Esophagus muscularis mucosa (tissue), 4 donors: ENCODE measurements at regions not wholly inside any gene's neighbourhood (a gene's known extent, or its start where the extent isn't known, plus 50 kb on each side); places are given as distances from the start of the nearest gene placed in this dataset.

Experiments
- DNase-seq: peaks from one replicate; pipeline ENCODE4 v3.0.0-alpha.2; 2017; ENCODE audit errors: extremely low spot score
- H3K27ac ChIP-seq, 4 donors: fragments of 200-600 bp; sonication (generic); replicated peaks in 1 of 4; 1 replicate in 3 of 4; 2 replicates in 1 of 4; pipeline ENCODE4 v1.5.1; 2016 to 2019; ENCODE audit warnings: mild to moderate bottlenecking in 1 of 4
- H3K27me3 ChIP-seq, 4 donors: fragments of 200-600 bp; sonication (generic); one replicate each; pipeline versions ENCODE4 v1.5.1 to v1.6.0; 2016 to 2019
- H3K36me3 ChIP-seq, 4 donors: fragments of 200-600 bp; sonication (generic); one replicate each; pipeline ENCODE4 v1.5.1; 2016 to 2019
- H3K4me1 ChIP-seq, 4 donors: fragments of 200-600 bp; sonication (generic); one replicate each; pipeline ENCODE4 v1.5.1; 2016 to 2019
- H3K4me3 ChIP-seq, 4 donors: fragments of 200-600 bp; sonication (generic); 1 replicate in 2 of 4; 2 replicates in 2 of 4; pipeline ENCODE4 v1.5.1; 2016 to 2019; ENCODE audit warnings: mild to moderate bottlenecking in 4 of 4, moderate library complexity in 1 of 4
- H3K9me3 ChIP-seq, 4 donors: fragments of 200-600 bp; sonication (generic); 1 replicate in 3 of 4; 2 replicates in 1 of 4; pipeline ENCODE4 v1.5.1; 2016 to 2019
- EP300 ChIP-seq: sonication (generic); formaldehyde crosslinking; IDR thresholded peaks from one replicate; pipeline ENCODE4 v1.6.1; 2017; ENCODE audit warnings: antibody characterized with exemption
- POLR2A ChIP-seq: fragments of 450-650 bp; IDR thresholded peaks from one replicate; pipeline ENCODE4 v1.6.1; 2017; ENCODE audit warnings: antibody characterized with exemption, moderate library complexity, mild to moderate bottlenecking, low read depth
- POLR2AphosphoS5 ChIP-seq, 2 donors: sonication (generic); formaldehyde crosslinking; IDR thresholded peaks; one replicate each; pipeline ENCODE4 v1.6.1; 2017; ENCODE audit warnings: antibody characterized with exemption in 2 of 2
- WGBS: methylation state at CpG from one replicate; pipeline ENCODE4 v1.1.5; 2018; 5-methylcytosine and 5-hydroxymethylcytosine counted together
- intact Hi-C: fragments of 100-400 bp; cut with DNase I; formaldehyde crosslinking; loops from one replicate; pipeline ENCODE4 v1.15.1; 2023
- TF ChIP-seq, protein P1 (sequence below), 3 experiments: fragments of 200-600 bp in 2 of 3; fragments of 450-650 bp in 1 of 3; sonication (generic) in 2 of 3; IDR thresholded peaks; one replicate each; pipeline ENCODE4 v1.5.1; 2017 to 2019; ENCODE audit warnings: antibody characterized with exemption in 3 of 3, mild to moderate bottlenecking in 2 of 3, moderate library complexity in 1 of 3

DNA sequence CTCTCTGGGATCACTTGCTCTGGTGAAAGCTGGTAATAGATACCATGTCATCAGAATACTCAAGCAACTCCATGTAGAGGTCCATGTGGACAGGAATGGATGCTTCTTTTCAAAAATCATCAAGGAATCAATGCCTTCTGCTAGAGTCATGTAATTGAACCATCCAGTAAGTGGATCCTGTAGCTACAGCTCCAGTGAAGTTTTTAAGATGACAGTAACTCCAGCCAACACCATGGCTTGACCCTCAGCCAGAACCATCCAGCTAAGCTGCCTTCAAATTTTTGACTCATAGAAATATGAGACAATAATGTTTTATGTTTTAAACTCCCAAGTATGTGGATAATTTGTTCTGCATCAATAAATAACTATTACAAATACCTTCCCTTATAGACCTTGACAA is 923.7 kb downstream of the EPHA3 start:
- DNase-seq = no peak
- TF ChIP-seq EP300 (no peak), POLR2A (no peak), POLR2AphosphoS5 (IDR thresholded peaks at IDR 0.05) (no peak)
- TF ChIP-seq, protein P1, sequence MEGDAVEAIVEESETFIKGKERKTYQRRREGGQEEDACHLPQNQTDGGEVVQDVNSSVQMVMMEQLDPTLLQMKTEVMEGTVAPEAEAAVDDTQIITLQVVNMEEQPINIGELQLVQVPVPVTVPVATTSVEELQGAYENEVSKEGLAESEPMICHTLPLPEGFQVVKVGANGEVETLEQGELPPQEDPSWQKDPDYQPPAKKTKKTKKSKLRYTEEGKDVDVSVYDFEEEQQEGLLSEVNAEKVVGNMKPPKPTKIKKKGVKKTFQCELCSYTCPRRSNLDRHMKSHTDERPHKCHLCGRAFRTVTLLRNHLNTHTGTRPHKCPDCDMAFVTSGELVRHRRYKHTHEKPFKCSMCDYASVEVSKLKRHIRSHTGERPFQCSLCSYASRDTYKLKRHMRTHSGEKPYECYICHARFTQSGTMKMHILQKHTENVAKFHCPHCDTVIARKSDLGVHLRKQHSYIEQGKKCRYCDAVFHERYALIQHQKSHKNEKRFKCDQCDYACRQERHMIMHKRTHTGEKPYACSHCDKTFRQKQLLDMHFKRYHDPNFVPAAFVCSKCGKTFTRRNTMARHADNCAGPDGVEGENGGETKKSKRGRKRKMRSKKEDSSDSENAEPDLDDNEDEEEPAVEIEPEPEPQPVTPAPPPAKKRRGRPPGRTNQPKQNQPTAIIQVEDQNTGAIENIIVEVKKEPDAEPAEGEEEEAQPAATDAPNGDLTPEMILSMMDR (IDR thresholded peaks at IDR 0.05) = no peak
- intact Hi-C loops = no loop called here
- no peaks in the 10 kb centered on the region for H3K4me1 ChIP-seq
- no peak overlapping the region for H3K27ac ChIP-seq
- no peaks in the 10 kb centered on the region for H3K9me3 ChIP-seq
- no peak overlapping the region for H3K4me3 ChIP-seq
- no peaks in the 10 kb centered on the region for H3K36me3 ChIP-seq
- no peaks in the 10 kb centered on the region for H3K27me3 ChIP-seq

DNA sequence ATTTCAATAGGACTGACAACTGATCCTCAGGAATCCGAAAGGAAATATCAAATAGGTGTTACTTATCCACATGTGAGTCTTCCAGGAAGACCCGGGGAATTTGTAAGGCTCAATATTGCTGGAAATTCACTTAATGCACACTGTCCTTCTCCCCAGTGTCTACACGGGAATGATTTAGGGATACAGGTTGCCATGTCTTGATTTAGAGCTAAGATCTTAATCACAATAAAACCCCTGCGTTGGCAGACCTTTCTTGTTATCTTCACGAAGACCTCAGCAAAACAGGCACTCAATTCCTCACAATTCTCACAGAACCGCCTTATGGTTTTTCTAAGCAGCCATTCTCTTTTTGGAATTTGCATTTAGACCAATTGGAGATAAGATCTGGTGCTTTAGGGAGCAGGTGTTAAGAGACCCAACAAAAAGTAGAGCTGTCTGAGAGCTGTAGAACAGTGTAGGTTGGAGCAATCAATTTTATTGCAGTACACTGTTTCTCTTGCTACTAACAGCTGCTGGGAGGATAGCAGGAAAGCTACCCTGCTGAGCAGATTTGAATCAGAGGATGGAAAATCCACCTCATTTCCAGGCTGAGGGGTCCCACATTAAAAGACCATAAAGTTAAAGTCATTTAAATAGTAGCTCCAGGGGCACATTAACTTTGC is 925.7 kb downstream of the EPHA3 start:
- H3K27me3 ChIP-seq = no peaks in the 10 kb centered on the region
- intact Hi-C loops = no loop called here
- H3K36me3 ChIP-seq = no peaks in the 10 kb centered on the region
- H3K4me3 ChIP-seq = no peak overlapping the region
- no peak overlapping the region for H3K27ac ChIP-seq
- H3K9me3 ChIP-seq = no peaks in the 10 kb centered on the region
- 87% methylated on average over 6 of the region's 6 CpGs for WGBS
- TF ChIP-seq EP300 (no peak), POLR2AphosphoS5 (IDR thresholded peaks at IDR 0.05) (no peak), POLR2A (no peak)
- TF ChIP-seq, protein P1 (IDR thresholded peaks at IDR 0.05) = no peak
- DNase-seq = no peak
- H3K4me1 ChIP-seq = no peaks in the 10 kb centered on the region

DNA sequence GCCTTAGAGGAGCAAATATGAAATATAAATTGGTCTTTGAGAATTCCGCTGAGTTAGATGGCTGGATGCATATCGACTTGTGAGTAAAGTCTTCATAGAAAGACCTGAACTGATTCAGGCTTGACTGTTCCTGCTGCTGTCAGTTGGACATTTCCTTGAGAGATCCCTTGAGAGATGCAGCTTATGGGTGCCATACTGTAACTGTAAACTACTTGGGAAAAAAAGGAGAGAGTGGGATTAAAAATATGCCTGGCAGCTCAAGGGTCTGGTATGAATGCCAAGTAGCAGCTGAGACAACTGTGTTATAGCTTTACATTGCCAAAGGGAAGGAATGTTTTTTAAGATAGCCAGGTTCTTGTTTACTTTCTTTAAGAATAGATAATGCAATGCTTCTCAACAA is 926.6 kb downstream of the EPHA3 start:
- Histone ChIP-seq H3K27ac (no peak overlapping the region), H3K9me3 (no peaks in the 10 kb centered on the region), H3K27me3 (no peaks in the 10 kb centered on the region), H3K4me1 (peaks cover 0 to 2% (median under 1%) of the 10 kb centered on the region in 4 donors), H3K4me3 (no peak overlapping the region), H3K36me3 (no peaks in the 10 kb centered on the region)
- TF ChIP-seq, protein P1 (IDR thresholded peaks at IDR 0.05) = no peak
- TF ChIP-seq POLR2A (no peak), POLR2AphosphoS5 (IDR thresholded peaks at IDR 0.05) (no peak), EP300 (no peak)
- WGBS = 92% methylated on average over 2 of the region's 2 CpGs
- intact Hi-C loops = no loop called here
- DNase-seq = no peak

DNA sequence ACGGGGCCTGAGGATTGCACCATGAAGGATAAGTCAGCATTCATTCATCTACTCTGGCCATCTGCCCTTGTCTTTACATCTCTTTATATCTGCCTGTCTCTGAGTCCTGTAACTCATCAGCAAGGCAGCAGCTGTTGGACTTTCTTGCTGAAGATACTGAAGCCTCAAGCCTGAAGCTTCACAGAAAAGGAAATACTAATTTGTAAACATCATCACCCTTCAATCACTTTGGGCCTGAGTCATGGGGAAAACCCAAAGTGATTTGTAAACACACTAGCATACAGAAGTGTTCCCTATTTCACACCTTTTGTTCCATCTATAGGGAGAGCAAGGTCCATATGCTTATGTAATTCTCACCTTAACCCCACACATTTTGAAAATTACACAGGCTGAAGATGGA is 928.2 kb downstream of the EPHA3 start:
- H3K4me1 ChIP-seq = peaks cover 0 to 9% (median 4%) of the 10 kb centered on the region in 4 donors
- H3K27me3 ChIP-seq = no peaks in the 10 kb centered on the region
- no peaks in the 10 kb centered on the region for H3K36me3 ChIP-seq
- no peak for TF ChIP-seq POLR2AphosphoS5 (IDR thresholded peaks at IDR 0.05)
- no peak for TF ChIP-seq POLR2A
- no peak for TF ChIP-seq EP300
- DNase-seq = no peak
- H3K27ac ChIP-seq = no peak overlapping the region
- WGBS = 68% methylated on average over 1 of the region's 1 CpG
- intact Hi-C loops = no loop called here
- no peaks in the 10 kb centered on the region for H3K9me3 ChIP-seq
- no peak overlapping the region for H3K4me3 ChIP-seq

DNA sequence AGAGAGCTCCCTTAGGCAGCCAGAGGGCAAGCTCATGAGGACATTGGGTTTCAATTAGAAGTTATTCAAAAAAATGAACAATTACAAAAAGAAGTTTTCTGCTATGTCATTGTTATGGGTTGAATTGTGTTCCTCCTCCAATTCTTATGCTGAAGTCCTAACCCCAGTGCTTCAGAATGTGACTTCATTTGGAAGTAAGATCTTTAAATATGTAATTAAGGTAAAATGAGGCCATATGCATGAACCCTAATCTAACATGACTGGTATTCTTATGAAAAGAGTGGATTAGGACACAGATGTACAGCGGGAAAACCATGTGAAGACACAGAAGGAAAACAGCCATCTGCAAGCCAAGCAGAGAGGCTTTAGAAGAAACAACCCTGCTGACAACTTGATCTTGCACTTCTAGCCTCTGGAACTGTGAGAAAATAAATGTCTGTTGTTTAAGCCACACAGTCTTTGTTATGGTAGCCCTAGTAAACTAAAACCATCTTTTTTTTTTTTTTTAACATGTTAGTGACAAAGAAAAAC is 929.6 kb downstream of the EPHA3 start:
- intact Hi-C loops = no loop called here
- WGBS = 81% methylated on average over 1 of the region's 1 CpG
- no peak for DNase-seq
- H3K4me1 ChIP-seq = peaks cover 0 to 9% (median 4%) of the 10 kb centered on the region in 4 donors
- TF ChIP-seq POLR2AphosphoS5 (IDR thresholded peaks at IDR 0.05) (no peak), POLR2A (no peak), EP300 (no peak)
- TF ChIP-seq, protein P1 (IDR thresholded peaks at IDR 0.05) = no peak
- H3K27ac ChIP-seq = no peak overlapping the region
- no peaks in the 10 kb centered on the region for H3K27me3 ChIP-seq
- H3K4me3 ChIP-seq = no peak overlapping the region
- H3K36me3 ChIP-seq = no peaks in the 10 kb centered on the region
- H3K9me3 ChIP-seq = no peaks in the 10 kb centered on the region
